ENCODE measurements at regions not wholly inside any gene's neighbourhood (a gene's known extent, or its start where the extent isn't known, plus 50 kb on each side); places are given as distances from the start of the nearest gene placed in this dataset.
A peak's percentile ranks its signal among the peaks of the same experiment; 100 is the strongest.

- TF ChIP-seq POLR2A (IDR thresholded peaks at IDR 0.05) (no peak), POLR2AphosphoS5 (IDR thresholded peaks at IDR 0.05) (peak in 1 of 3 donors; percentile 12)
- TF ChIP-seq, protein P1, sequence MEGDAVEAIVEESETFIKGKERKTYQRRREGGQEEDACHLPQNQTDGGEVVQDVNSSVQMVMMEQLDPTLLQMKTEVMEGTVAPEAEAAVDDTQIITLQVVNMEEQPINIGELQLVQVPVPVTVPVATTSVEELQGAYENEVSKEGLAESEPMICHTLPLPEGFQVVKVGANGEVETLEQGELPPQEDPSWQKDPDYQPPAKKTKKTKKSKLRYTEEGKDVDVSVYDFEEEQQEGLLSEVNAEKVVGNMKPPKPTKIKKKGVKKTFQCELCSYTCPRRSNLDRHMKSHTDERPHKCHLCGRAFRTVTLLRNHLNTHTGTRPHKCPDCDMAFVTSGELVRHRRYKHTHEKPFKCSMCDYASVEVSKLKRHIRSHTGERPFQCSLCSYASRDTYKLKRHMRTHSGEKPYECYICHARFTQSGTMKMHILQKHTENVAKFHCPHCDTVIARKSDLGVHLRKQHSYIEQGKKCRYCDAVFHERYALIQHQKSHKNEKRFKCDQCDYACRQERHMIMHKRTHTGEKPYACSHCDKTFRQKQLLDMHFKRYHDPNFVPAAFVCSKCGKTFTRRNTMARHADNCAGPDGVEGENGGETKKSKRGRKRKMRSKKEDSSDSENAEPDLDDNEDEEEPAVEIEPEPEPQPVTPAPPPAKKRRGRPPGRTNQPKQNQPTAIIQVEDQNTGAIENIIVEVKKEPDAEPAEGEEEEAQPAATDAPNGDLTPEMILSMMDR (IDR thresholded peaks at IDR 0.05 in 8 of 11, conservative IDR thresholded peaks at IDR 0.05 in 3 of 11), result no peak
- H3K4me1 ChIP-seq, result peaks cover 0 to 11% (median 5%) of the 10 kb centered on the region in 6 donors
- peak overlapping the region in 5 of 8 donors; percentile 23 to 60 (median 33) for H3K4me3 ChIP-seq
- H3K27me3 ChIP-seq (replicated peaks in 1 of 7), result peaks cover 0 to 37% (median 0%) of the 10 kb centered on the region in 7 donors
- 47 to 61% (median 58%) methylated on average over 8 to 10 of the region's 10 CpGs for WGBS, 5 donors
- no peaks in the 10 kb centered on the region for H3K9me3 ChIP-seq
- intact Hi-C loops (cut with DNase I; ENCODE audit: low total_unique reads), result loop anchor here (5.0 kb wide), 1 partner anchor 468 kb away; no protein-coding TSS in a partner anchor
- no peaks in the 10 kb centered on the region for H3K36me3 ChIP-seq
- no peak for DNase-seq
- H3K27ac ChIP-seq, result peak overlapping the region in 2 of 8 donors; percentile 5 to 46
Observed at GRCh38 chrX:69285401-69285877, 120.2 kb upstream of the PJA1 start.

- DNase-seq, result no peak
- intact Hi-C loops (cut with DNase I; ENCODE audit: low total_unique reads), result no loop called here
- H3K27me3 ChIP-seq (replicated peaks in 1 of 7), result peaks cover 0 to 33% (median 0%) of the 10 kb centered on the region in 7 donors
- no peak overlapping the region for H3K4me3 ChIP-seq
- 67 to 87% (median 75%) methylated on average over 1 to 8 of the region's 8 CpGs for WGBS, 5 donors
- H3K9me3 ChIP-seq, result no peaks in the 10 kb centered on the region
- H3K27ac ChIP-seq, result no peak overlapping the region
- TF ChIP-seq, protein P1 (IDR thresholded peaks at IDR 0.05 in 8 of 11, conservative IDR thresholded peaks at IDR 0.05 in 3 of 11), result no peak
- TF ChIP-seq POLR2AphosphoS5 (IDR thresholded peaks at IDR 0.05), result no peak
- no peak for TF ChIP-seq POLR2A (IDR thresholded peaks at IDR 0.05)
- peaks cover 0 to 11% (median 5%) of the 10 kb centered on the region in 6 donors for H3K4me1 ChIP-seq
- H3K36me3 ChIP-seq, result no peaks in the 10 kb centered on the region
Observed at GRCh38 chrX:69284491-69284890, 119.2 kb upstream of the PJA1 start.

GRCh38 chrX:69282893-69283690, 117.8 kb upstream of the PJA1 start:
- H3K4me3 ChIP-seq, result no peak overlapping the region
- WGBS, 5 donors, result 66 to 79% (median 69%) methylated on average over 10 of the region's 10 CpGs
- peaks cover 0 to 11% (median 5%) of the 10 kb centered on the region in 6 donors for H3K4me1 ChIP-seq
- peaks cover 0 to 33% (median 0%) of the 10 kb centered on the region in 7 donors for H3K27me3 ChIP-seq (replicated peaks in 1 of 7)
- intact Hi-C loops (cut with DNase I; ENCODE audit: low total_unique reads), result no loop called here
- no peak for DNase-seq
- H3K27ac ChIP-seq, result no peak overlapping the region
- no peaks in the 10 kb centered on the region for H3K36me3 ChIP-seq
- TF ChIP-seq, protein P1 (IDR thresholded peaks at IDR 0.05 in 8 of 11, conservative IDR thresholded peaks at IDR 0.05 in 3 of 11), result no peak
- no peak for TF ChIP-seq POLR2AphosphoS5 (IDR thresholded peaks at IDR 0.05)
- no peak for TF ChIP-seq POLR2A (IDR thresholded peaks at IDR 0.05)
- no peaks in the 10 kb centered on the region for H3K9me3 ChIP-seq

GRCh38 chrX:69280933-69281332, 115.7 kb upstream of the PJA1 start:
- TF ChIP-seq POLR2AphosphoS5 (IDR thresholded peaks at IDR 0.05) (no peak), POLR2A (IDR thresholded peaks at IDR 0.05) (no peak)
- TF ChIP-seq, protein P1 (IDR thresholded peaks at IDR 0.05 in 8 of 11, conservative IDR thresholded peaks at IDR 0.05 in 3 of 11), result no peak
- H3K4me1 ChIP-seq, result peaks cover 0 to 5% (median under 1%) of the 10 kb centered on the region in 6 donors
- no peak overlapping the region for H3K4me3 ChIP-seq
- no peak overlapping the region for H3K27ac ChIP-seq
- intact Hi-C loops (cut with DNase I; ENCODE audit: low total_unique reads), result no loop called here
- 51 to 81% (median 57%) methylated on average over 4 of the region's 4 CpGs for WGBS, 5 donors
- no peak for DNase-seq
- no peaks in the 10 kb centered on the region for H3K9me3 ChIP-seq
- no peaks in the 10 kb centered on the region for H3K36me3 ChIP-seq
- peaks cover 0 to 35% (median 0%) of the 10 kb centered on the region in 7 donors for H3K27me3 ChIP-seq (replicated peaks in 1 of 7)
